Dedifferentiated amniotic fluid mesenchymal stem cell (primary cell): ENCODE measurements at regions not wholly inside any gene's neighbourhood (a gene's known extent, or its start where the extent isn't known, plus 50 kb on each side); places are given as distances from the start of the nearest gene placed in this dataset.

Source experiments
- DNase-seq: peaks from one replicate; pipeline ENCODE4 v3.0.0-alpha.2; 2016; ENCODE audit errors: extremely low spot score

GRCh38 chr18:42401131-42401673 is 446.2 kb downstream of the PIK3C3 start:
- DNase-seq: no peak

GRCh38 chr18:42404151-42404550 is 449.1 kb downstream of the PIK3C3 start:
- no peak for DNase-seq

GRCh38 chr18:42409005-42409404 is 454.0 kb downstream of the PIK3C3 start:
- DNase-seq: no peak

- DNase-seq: no peak
Observed at GRCh38 chr18:42412281-42412680, 457.2 kb downstream of the PIK3C3 start.

- DNase-seq: no peak
Observed at GRCh38 chr18:42412896-42413295, 457.9 kb downstream of the PIK3C3 start.

- no peak for DNase-seq
Observed at GRCh38 chr18:42413870-42414269, 458.8 kb downstream of the PIK3C3 start.

- no peak for DNase-seq
Observed at GRCh38 chr18:42414756-42415454, 459.9 kb downstream of the PIK3C3 start.

DNA sequence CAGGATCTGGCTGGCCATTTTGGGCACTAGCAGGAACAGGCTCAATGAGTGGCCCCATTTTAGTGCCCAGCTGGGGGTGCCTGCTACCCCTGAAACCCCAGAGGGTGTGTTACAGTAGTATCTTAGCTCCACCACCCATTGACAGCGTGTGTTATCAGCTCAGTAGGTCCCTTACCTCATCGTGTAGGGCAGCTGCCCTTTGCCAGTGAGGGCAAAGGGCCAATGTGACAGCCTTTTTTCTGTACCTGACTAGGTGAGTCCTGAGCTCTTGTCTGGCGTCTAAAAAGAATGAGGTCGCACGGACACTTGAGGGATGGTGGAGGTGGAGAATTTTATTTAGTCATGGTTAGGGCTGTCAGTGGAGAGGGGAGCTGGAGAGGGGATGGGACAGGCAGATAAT is 462.2 kb downstream of the PIK3C3 start:
- no peak for DNase-seq

DNA sequence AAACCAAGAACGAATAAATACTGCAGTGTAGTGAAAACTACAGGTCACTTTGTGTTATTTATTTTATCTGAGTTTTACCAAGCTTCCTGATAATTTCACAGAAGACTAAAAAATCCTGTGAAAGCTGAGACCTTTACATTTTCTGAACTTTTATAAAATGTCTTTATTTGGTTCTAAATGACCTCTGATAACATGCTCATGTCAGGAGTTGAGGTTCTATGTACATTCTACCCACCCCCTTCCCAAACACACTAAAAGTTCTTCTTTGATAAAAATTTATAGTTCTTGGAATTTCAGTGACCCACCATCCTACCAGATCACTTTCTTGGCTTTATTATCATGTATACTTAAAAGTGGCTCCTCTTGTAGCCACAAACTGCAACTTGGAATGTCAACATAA is 463.1 kb downstream of the PIK3C3 start:
- DNase-seq: no peak

GRCh38 chr18:42425025-42425424 is 470.0 kb downstream of the PIK3C3 start:
- no peak for DNase-seq

DNA sequence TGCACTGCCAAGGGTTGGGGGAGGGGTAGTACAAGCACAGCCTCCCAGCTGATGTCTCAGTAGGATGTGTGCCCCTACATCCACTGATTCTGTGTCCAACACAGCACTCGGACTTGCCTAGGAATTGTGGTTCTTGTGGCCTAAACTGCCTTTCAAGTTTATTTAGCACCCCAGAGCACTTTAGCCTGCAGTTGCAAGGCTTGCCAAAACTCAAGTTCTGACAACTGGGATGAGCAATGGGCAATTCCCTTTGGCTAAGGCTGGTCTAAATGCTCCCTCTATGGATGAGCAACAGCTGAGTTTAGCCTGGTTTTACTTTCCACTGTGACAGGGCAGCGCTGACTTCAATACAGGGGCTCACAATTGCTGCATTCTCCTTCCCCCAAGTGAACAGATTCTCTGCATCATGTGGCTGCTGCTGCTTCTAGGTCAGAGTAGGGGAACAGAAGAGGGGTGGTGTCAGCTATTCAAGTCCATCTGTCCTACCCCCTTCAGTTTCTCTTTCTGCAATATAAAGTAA is 471.5 kb downstream of the PIK3C3 start:
- no peak for DNase-seq

DNA sequence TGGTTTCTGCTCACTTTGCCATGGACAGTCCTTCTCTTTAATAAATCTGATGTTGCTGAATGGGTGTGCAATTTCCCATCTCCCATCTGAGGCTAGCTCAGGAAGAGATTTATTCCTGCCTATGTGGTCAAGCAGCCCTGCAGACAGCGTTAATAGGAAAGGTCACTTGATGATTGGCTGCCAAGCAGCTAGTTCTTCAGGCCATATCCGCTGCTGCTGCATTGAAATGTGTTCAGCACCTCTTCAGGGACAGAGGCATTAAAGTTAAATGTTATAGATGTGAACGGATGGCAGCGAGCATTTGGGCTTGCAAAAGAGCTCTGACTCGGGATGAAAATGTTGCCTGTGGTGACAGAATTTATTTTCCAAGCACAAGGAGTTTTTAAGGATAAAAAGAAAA is 474.2 kb downstream of the PIK3C3 start:
- DNase-seq: no peak

- no peak for DNase-seq
Observed at GRCh38 chr18:42436222-42436765, 481.3 kb downstream of the PIK3C3 start.

DNA sequence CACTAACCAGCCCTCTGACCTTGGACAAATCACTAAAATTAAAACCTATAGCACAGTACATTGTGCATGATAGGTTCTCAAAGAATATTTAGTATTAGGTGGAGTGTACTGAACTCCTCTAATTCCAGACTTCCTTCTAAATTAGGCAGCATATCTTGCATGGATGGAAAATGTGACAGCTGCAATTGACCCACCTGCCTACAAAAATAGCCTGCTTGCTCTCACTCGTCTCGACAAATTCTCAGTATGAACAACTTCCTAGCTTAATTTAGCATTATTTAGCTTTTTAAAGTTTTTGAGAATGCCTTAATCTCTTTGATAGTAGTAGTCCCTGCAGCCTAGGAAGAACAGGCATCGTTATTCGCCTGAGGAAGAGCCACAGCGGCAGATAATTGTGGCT is 482.0 kb downstream of the PIK3C3 start:
- no peak for DNase-seq

- DNase-seq: no peak
Observed at GRCh38 chr18:42437646-42438045, 482.6 kb downstream of the PIK3C3 start.

DNA sequence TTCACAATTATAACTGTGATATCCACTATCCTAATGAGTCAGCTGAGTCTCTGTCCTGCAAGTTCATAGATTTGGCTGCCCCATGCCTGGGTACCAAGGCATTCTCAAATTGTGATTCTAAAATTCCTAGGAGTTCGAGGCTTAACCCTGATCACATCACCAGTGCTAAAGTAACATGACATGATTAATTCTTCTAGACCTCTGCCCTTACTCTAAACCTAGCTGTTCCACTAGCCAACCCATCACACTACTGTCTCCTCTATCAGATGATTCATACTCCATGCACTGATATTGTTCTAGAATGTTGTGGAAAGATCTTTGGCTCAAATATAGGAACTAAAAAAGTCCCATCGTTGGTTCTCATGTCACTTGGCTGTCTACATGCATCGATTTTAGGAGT is 487.6 kb downstream of the PIK3C3 start:
- DNase-seq: no peak

DNA sequence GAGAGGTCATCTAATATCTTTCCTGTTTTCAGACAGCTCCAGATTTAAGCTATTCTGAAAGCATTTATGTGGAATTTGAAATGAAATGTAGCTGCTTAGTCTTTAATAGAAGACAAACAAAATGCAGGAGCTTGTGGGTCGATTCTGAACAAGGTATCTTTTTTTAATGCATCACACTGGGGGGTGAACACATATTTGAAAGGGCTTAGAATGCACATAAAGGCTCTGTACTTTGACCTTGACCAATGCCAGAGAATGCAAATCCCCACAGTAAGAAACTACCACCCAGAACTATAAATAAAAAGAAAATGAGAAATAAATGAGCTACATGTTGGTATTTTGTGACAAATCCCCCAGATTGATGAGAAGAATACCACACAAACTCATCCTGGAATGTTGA is 489.3 kb downstream of the PIK3C3 start:
- DNase-seq: no peak

- no peak for DNase-seq
Observed at GRCh38 chr18:42445359-42445758, 490.3 kb downstream of the PIK3C3 start.

DNA sequence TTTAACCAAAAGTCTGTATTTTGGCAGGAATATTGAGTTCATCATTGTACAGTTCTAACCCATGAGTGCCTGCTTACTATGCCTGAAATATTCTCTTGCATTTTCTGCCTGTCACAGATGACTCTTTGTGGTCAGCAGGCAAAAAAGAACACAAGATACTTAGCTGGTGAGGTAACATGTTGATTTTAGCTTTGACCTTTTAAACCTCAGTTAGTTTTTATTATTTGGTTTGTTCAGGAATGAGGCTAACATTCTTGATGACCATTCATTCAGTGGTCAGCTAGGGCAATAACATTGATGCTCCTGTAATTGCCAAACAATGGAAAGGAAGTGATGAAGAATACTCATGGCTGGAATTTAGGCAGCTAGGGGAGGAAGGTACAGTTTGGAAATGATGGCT is 491.2 kb downstream of the PIK3C3 start:
- DNase-seq: no peak

DNA sequence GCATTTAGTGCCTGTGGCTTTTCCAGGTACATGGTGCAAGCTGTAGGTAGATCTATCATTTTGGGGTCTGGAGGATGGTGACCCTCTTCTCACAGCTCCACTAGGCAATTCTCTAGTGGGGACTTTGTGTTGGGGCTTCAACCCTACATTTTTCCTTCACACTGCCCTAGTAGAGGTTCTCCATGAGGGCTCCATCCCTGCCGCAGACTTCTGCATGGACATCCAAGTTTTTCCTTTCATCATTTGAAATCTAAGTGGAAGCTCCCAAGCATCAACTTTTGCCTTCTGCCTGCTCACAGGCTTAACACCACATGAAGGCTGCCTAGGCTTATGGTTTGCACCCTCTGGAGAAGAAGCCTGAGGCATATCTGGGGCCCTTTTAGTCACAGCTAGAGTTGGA is 492.7 kb downstream of the PIK3C3 start:
- DNase-seq: no peak

DNA sequence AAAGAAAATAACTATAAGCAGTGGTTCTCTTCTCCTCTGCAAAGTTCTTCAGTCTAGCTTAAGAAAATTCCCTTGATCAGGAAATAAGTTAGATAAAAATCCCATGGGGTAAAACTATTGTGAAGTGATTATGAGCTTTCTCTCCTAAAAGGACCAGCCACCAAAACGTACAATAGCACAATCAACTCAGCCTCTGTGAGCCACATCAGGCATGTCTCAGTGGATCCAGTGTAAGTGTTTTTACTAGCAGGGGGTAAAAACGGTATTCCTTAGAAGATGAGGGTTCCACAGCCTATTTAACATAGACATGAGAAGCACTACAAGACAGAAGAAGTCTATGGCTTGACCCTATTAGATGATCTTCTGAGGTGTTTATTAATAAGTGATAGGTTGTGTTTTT is 503.2 kb downstream of the PIK3C3 start:
- no peak for DNase-seq

DNA sequence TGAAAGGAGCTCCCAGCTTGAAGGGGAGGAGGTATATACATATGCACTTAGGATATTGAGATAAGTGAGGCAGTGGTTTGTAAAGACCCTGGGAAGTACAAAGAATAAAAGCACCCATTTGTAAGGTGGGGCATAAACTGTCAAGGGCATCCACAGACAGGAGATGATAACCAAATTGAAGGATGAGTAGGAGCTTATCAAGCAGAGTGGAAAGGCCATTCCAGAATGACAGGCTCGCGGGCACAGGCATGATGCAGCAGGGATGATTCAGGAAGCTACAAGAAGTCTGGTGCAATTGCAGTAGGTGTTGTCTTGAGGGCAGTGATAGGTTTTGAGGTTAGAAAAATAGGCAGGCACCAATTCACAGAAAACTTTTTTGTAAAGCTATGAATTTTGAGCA is 504.8 kb downstream of the PIK3C3 start:
- DNase-seq: no peak

DNA sequence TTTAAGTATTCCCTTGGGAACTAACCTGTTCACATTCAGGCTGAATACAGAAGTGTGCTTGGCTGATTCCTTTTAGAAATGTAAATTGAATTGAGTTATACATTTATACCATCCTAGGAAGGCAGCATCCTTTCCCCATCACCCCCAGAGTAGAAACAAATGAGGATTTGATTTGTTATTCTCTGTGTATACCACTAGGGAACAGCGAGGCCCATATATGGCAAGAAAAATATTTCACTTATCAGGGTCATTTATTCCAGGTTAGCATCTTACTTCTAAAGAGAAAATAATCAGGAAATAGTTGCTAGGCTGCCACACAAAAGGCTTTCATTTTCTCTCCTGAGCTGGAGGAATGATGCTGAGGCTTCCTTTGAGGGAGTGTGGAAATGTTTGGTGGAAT is 516.9 kb downstream of the PIK3C3 start:
- DNase-seq: no peak

GRCh38 chr18:42473611-42474010 is 518.6 kb downstream of the PIK3C3 start:
- no peak for DNase-seq
